HG02642 (cell line): ENCODE measurements at regions not wholly inside any gene's neighbourhood (a gene's known extent, or its start where the extent isn't known, plus 50 kb on each side); places are given as distances from the start of the nearest gene placed in this dataset.

Source experiments
- ATAC-seq: cut with Tn5 transposase; IDR thresholded peaks from one replicate; pipeline ENCODE4 v1.9.1; 2021; ENCODE audit warnings: mild to moderate bottlenecking; ENCODE audit not compliant: unreplicated experiment, poor library complexity

DNA sequence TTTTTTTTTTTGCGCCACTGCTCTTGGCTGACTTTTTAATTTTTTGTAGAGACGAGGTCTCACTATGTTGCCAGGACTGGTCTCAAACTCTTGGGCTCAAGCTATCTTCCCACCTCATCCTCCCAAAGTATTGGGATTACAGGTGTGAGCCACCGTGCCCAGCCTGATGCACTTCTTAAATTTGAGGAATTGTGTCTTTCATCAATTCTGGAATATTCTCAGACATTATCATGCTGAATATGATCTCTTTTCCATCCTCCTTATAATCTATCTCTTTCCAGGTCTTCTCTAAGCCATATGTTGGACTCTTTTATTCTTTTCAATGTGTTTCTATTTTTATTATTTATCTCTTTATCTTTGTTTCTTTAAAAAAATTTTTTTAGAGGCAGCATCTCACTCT lies 196.2 kb upstream of the IER5L start:
- no peak for ATAC-seq

DNA sequence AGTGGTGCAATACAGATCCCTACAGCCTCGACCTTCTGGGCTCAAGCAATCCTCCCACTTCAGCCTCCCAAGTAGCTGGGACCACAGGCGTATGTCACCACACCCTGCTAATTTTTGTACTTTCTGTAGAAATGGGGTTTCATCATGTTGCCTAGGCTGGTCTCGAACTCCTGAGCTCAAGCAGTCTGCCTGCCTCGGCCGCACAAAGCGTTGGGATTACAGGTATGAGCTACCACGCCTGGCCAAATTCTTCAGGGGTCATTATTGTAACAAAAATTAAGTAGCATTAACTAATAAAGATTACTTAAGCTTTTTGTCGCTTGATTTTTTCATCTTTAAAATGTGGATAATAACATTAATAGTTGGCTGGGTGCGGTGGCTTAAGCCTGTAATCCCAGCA lies 195.3 kb upstream of the IER5L start:
- no peak for ATAC-seq

DNA sequence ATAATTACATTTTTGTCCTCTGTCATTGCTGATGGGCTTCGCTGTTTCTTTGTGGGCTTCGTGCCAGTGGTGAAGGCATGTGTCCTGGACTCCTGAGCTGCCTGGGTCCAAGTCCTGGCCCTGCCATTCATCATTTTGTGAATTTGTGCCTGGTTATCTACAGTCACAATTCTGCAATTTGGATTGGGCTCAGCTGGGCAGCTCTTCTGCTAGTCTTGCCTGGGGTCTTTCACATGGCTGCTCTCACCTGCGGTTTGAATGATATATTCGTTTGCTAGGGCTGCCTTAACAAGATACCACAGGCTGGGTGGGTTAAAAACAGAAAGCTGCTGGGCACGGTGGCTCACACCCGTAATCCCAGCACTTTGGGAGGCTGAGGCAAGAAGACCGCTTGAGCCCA lies 192.7 kb upstream of the IER5L start:
- ATAC-seq, result no peak

DNA sequence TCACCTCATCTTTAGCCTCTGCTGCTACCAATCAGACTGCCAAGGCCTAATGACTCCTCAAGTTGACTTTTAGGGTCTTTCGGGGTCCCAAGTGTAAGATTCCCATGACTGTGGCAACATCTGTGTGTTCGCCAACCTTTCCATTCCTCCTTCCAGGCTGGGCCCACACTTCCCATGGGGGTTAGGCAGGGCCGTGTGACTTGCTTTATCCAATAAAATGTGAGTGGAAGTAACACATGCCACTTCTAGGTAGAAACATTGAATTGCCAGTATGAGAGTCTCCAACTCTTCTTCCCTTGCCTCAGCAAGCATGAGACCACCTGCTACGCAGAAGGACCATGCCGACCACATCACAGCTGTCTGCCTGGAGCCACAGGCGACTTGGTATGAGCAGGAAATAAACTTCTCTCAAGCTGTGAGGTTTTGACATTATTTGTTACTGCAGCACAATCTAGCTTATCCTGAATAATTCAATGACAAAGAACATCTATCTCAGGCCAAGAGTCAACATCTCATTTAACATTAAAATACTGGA lies 190.4 kb upstream of the IER5L start:
- no peak for ATAC-seq

DNA sequence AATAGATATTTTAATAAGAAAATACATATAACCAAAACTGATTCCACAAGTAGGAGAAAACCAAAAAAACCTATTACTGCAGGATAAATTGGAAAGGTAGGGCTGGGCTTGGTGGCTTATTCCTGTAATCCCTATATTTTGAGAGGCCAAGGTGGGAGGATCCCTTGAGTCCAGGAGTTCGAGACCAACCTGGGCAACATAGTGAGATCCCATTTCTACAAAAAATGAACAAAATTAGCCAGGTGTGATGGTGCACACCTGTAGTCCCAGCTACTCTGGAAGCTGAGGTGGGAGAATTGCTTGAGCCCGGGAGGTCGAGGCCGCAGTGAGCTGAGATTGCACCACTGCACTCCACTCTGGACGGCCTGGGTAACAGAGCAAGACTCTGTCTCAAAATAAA lies 189.2 kb upstream of the IER5L start:
- ATAC-seq, result no peak

DNA sequence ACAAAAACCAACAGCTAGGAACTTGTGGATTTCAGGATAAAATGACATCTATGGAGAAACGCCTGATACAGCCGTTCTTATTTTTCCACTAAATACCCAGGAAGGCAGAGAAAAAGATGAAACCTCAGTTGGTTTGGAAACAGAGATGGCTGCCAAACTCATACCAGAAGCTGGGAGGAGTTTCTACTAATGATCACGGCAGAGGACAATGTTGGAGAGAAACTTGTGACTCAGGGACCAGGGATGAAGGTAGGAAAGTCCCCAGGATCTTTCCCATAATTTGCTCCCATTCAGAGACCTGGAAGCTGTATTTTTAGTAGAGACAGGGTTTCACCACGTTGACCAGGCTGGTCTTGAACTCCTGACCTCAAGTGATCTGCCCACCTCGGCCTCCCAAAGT lies 187.1 kb upstream of the IER5L start:
- no peak for ATAC-seq

DNA sequence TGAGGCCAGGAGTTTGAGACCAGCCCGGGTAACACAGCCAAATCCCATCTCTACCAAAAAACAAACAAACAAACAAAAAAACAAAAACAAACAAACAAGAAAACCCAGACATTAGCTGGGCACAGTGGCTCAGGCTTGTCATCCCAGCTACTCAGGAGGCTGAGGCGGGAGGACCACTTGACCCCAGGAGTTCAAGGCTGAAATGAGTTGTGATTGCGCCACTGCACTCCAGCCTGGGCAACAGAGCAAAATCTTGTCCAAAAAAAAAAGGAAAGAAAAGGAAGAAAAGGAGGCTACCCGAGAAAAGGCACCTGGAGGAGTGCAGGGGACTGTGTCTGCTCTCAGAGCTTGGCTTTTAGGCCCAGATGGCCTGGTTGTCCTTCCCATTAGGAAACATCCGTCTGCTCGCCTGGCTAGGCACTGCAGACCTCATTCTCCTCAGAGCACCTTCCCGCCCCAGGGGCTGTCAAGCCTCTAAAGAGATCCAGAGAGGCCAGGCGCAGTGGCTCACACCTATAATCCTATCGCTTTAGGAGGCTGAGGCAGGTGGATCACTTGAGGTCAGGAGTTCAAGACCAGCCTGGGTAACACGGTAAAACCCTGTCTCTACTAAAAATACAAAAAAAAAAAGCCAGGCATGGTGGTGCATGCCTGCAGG lies 185.3 kb upstream of the IER5L start:
- no peak for ATAC-seq

DNA sequence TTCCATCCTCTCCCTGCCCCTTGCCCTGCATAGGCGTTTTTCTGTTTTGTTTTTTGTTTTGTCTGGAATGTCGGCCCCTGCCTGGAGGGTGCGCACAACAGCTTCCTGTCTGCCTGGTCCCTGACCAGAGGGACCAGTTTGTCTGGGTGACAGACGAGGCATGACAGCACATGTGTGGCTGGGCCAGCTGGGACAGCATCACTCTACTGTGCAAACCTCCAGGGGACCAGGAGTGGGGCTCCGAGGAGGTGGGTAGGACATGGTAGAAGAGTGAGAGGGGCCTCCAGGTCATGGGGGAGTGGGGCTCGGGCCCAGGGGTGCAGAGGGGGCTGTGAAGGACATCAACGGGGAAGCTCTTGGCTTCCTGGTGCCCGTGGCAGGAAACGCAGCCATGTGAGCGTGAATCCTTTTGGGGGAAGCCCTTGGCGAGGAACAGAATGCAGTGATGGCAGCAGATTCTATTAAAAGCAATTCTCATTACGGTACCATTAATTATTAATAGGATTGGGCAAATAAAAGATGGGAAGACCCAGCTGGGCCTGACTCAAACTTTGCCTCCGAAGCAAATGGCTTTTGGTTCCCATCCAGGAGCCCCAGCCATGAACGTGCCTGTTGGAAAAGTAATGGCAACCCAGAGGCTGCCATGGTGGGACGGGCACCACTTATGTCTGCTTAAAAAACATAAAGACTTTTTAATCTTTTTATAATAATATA lies 184.4 kb upstream of the IER5L start:
- no peak for ATAC-seq

DNA sequence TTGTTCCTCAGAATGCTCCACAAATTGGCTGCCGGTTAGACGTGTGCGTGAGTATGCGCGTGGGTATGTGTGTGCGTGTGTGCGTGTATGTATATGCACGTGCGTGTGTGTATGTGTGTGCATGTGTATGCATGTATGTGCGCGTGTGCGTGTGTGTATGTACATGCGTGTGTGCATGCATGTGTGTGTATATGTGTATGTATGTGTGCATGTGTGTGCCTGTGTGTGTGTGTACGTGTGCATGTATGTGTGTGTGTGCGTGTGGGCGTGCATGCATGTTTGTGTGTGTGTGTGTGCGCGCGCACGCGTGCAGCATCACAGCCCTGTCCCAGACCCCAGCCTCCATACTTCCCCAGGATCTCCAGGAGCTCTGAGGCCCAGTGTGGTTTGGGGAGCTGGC lies 183.1 kb upstream of the IER5L start:
- ATAC-seq, result no peak

DNA sequence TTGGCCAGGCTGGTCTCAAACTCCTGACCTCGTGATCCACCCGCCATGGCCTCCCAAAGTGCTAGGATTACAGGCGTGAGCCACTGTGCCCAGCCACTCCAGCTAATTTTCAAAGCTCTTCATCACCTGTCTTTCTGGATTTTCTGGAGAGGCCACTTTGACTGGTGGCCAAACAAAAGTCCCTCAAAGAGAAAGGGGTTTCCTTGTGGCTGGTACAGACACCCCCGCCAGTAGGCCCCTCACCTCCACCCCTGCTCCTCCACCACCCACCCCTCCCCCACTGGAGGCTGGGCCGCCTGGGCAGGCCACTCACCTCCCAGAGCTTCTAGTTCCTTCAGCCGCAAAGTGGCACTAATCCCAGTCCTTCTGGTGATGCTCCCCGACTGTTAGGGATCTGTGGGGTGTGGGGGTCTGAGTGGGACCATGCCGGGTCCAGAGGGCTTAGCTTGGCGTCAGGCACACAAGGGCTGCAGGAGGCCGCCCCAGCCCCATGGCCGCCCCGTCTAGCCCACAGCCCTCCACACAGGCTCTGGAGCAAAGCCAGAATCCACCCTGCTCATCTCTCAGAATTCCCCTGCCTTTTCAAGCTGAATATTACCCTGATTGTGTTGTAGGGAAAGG lies 182.0 kb upstream of the IER5L start:
- no peak for ATAC-seq

DNA sequence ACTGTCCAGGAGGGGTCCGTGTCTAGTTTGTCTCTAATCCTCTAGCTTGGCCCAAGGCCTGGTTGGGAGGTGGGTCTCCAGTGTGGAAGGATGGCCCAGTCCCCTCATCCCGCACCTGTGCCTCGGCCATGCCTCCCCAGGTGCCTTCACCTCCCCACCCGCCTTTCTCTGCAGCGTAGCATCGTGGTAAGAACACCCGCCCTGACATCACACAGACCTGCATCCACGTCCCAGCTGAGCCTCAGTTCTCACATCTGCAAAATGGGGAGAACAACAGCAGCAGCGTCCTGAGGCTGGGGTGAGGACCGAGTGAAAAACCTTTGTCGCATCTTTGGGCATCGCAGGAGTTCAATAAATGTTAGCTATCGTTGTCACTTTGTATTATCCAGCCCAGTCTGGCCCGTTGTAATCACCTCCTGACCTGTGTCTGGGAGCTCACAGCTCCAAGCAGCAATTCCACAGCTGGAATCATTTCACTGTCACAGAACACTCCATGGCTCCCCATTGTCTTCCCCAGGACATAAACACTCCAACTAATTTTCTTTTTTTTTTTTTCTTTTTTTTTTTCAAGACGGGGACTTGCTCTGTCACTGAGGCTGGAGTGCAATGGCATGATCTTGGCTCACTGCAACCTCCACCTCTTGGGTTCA lies 181.2 kb upstream of the IER5L start:
- no peak for ATAC-seq

DNA sequence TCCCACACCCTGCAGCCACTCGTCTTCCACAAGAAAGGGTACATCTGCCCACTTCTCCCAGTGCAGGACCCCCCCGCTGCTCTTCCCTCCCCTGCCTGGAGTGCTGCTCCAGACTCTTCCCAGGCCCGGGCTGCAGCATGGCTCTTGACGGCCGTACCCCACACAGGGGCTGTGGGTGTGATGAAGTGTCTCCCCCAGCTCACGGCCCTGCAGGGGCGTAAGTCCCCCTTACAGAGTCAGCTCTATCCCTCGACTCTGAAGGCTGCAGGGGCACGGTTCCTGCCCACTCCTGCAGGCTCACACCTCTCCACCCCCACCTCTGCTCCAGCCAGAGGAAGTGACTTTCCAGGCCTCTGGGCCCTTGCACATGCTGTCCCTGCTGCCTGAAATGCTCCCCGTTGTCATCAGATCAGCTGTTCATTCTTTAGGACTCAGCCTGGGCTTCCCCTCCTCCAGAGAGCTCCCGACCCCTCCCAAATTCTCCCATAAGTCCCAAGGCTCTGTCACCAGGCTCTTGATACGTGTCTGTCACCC lies 180.6 kb upstream of the IER5L start:
- ATAC-seq, result no peak

DNA sequence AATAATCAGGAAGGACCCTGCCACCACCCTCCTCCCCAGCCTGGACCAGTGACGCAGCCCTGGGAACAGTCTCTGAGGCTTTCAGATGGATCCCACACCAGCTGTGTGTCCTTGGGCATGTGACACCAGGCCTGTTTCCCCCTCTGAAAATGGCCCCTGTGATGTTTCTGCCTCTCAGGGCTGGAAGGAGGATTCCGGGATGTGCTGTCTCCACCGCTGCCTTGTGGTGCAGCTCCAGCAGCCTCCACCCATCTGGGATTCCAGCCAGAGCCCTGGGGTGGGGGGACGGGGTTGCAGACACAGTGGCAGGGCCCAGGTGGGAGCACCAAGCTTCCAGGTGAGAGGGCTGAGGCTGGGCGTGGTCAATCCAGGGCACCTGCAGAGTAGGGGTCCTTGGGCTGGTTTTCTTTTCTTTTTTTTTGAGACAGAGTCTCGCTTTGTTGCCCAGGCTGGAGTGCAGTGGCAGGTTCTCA lies 179.7 kb upstream of the IER5L start:
- ATAC-seq, result no peak

DNA sequence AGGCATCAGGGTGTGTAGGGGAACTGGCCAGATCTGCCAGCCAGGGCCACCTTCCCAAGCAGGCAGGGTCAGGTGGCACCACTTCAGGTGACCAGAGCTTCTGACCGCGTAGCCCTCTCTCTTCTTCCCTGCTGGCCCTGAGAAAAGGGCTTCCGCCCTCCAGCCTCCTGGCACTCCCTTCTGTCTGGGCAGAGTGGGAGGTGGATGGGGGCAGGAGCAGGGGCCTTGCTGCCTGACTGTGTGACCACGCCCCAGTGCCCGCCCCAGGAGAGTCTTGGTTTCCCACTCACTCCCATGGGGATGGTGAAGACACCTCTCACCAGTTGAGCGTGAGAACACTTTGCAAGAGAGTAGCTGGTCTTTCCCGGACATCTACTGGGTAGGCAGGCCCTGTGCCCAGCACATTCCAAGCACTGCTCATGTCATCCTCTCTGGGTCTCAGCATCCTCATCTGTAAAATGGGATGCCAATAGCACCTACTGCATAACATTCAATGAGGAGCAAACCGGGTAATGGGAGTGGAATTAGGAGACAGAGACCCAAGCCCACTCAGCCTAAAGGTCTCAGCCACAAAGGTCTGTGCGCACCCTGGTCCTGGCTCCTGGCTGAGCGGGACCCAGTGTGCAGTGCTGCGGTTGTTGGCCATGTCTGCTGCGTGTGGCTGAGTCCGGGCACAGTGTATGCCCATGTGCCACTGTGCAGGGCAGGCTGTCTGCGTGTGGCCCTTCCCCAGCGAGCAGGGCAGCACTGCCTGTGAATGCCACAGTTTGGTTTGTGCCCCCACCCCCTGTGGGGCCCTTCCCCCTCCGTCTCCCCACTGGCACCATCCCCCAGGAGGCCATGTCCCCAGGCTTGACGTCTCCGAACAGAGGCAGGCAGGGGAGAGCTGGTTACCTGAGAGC lies 179.1 kb upstream of the IER5L start:
- ATAC-seq, result no peak

DNA sequence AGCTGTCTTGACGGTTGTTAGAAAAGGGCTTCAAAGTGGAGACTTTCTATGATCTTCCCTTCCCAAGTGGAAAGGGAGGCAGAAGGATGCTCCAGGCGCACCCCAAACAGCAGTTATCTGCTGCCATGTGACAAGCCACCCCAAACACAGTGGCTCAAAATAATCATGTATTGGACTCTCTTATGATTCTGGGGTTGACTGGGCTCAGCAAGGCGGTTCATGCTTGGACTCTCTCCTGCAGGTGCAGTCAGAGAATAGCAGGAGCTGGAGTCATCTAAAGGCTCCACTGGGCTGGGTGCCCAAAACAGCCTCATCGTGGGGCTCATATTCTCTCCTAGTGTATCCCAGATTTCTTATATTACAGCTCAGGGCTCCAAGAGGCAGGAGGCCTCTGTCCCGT lies 177.6 kb upstream of the IER5L start:
- no peak for ATAC-seq

DNA sequence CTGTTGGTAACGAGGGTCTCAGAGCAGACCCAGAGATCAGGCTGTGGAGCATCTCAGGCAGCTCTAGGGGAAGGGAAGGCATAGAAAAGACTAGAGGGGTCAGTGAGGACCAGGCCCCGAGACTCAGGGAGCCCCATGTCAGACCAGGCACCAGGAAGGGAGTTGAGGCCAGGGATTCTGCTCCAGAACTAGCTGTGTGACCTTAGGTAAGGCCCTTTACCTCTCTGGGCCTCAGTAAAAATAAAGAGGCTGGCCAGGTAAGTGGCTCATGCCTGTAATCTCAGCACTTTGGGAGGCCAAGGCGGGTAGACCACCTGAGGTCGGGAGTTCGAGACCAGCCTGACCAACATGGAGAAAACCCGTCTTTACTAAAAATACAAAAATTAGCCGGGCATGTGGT lies 176.4 kb upstream of the IER5L start:
- no peak for ATAC-seq

DNA sequence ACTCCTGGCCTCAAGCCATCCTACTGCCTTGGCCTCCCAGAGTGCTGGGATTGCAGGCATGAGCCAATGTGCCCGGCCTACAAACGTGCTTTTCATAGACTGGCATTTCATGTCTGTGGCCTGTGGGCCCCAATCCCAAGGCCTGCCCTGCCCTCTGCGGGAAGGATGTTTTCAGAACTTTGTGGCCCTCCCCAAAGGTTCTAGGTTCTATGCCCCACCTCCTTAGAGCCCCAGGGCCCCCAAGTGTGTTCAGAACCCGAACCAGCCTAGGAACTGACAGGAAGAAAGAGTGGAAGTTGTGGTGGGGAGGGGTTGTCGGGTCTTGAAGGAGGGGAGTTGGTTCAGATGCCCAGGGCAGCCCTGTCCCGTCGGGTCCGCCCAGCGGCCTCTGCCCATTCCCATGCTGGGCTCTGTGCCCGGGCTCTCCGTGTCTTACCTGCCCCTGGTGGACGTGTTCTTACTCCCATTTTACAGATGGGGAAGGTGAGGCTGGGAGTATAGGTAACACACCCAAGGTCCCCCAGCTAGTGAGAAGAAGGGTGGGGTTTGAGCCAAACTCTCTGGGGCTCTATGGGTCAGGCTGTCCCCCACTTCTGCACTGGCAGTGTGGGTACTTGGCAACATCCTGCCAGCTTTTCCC lies 175.8 kb upstream of the IER5L start:
- ATAC-seq, result no peak

DNA sequence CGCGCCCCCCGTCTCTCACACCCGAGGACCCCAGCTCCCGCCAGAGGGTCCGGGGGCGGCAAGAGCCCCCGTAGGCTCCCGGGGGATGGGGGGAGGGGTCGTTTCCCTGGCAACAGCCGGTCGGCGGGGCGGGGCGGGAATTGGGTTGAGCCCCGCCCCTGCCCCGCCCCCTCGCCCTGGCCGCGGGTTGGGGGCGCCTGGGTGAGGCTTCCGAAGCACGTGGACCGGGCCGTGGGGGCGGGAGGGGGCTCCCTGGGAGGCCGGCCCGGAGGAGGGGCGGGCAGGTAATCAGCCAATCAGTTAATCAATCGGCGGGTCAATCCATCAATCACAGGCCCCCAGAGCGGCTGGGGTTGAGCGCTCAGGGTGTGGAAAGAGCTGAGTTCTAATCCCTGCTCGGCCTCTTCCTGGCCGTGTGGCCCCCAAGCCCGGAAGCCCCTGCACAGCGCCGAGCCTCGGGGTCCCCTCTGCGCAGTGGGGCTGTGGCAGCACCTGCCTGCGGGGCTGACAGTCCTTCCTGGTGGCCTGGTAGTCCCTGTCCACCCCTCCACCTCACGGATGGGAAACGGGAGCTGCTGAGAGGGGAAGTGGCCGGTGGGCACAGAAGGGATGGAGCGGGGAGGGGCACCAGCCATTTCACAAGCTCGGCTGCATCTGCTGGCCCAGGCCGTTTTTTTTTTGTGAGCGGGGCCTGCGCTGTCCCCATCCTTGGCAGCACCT lies 174.2 kb upstream of the IER5L start:
- no peak for ATAC-seq
